ENCODE measurements at regions not wholly inside any gene's neighbourhood (a gene's known extent, or its start where the extent isn't known, plus 50 kb on each side); places are given as distances from the start of the nearest gene placed in this dataset.

GRCh38 chr20:47868744-47869143 is 83.5 kb upstream of the SULF2 start:
- 92 to 93% methylated on average over 14 of the region's 14 CpGs for WGBS, 2 donors
- intact Hi-C loops (cut with DNase I) = no loop called here

GRCh38 chr20:47868236-47868635 is 83.0 kb upstream of the SULF2 start:
- Histone ChIP-seq H3K27ac (ENCODE audit: low read depth in 1 of 2, low read length in 2 of 2) (no peak overlapping the region), H3K27me3 (ENCODE audit: control insufficient read depth in 1 of 2, insufficient read depth in 2 of 2, low read length in 1 of 2) (peaks cover 0 to 3% of the 10 kb centered on the region in 2 donors), H3K9me3 (ENCODE audit: control insufficient read depth, low read length) (no peaks in the 10 kb centered on the region), H3K4me3 (ENCODE audit: low read length in 2 of 2) (no peak overlapping the region), H3K4me1 (ENCODE audit: control insufficient read depth in 1 of 2, insufficient read depth in 2 of 2, low read length in 2 of 2) (no peaks in the 10 kb centered on the region), H3K36me3 (ENCODE audit: control insufficient read depth in 1 of 2, insufficient read depth in 2 of 2, low read length in 1 of 2) (no peaks in the 10 kb centered on the region)
- DNase-seq (no peak), ATAC-seq (ENCODE audit: low FRiP score) (no peak)
- 89 to 91% methylated on average over 11 of the region's 11 CpGs for WGBS, 2 donors
- intact Hi-C loops (cut with DNase I) = no loop called here

More at GRCh38 chr20:47868744-47869143, 83.5 kb upstream of the SULF2 start:
- no peak overlapping the region for H3K4me3 ChIP-seq (ENCODE audit: low read length in 2 of 2)
- peaks cover 0 to 3% of the 10 kb centered on the region in 2 donors for H3K27me3 ChIP-seq (ENCODE audit: control insufficient read depth in 1 of 2, insufficient read depth in 2 of 2, low read length in 1 of 2)
- ATAC-seq (ENCODE audit: low FRiP score) (no peak), DNase-seq (no peak)
- no peaks in the 10 kb centered on the region for H3K4me1 ChIP-seq (ENCODE audit: control insufficient read depth in 1 of 2, insufficient read depth in 2 of 2, low read length in 2 of 2)
- H3K36me3 ChIP-seq (ENCODE audit: control insufficient read depth in 1 of 2, insufficient read depth in 2 of 2, low read length in 1 of 2) = no peaks in the 10 kb centered on the region
- no peak overlapping the region for H3K27ac ChIP-seq (ENCODE audit: low read depth in 1 of 2, low read length in 2 of 2)
- no peaks in the 10 kb centered on the region for H3K9me3 ChIP-seq (ENCODE audit: control insufficient read depth, low read length)

- intact Hi-C loops (cut with DNase I) = no loop called here
- no peak overlapping the region for H3K27ac ChIP-seq (ENCODE audit: low read depth in 1 of 2, low read length in 2 of 2)
- no peak for ATAC-seq (ENCODE audit: low FRiP score)
- peaks cover 0 to 3% of the 10 kb centered on the region in 2 donors for H3K27me3 ChIP-seq (ENCODE audit: control insufficient read depth in 1 of 2, insufficient read depth in 2 of 2, low read length in 1 of 2)
- no peak for DNase-seq
- H3K36me3 ChIP-seq (ENCODE audit: control insufficient read depth in 1 of 2, insufficient read depth in 2 of 2, low read length in 1 of 2) = no peaks in the 10 kb centered on the region
- H3K9me3 ChIP-seq (ENCODE audit: control insufficient read depth, low read length) = no peaks in the 10 kb centered on the region
- 92% methylated on average over 15 of the region's 15 CpGs for WGBS, 2 donors
- H3K4me1 ChIP-seq (ENCODE audit: control insufficient read depth in 1 of 2, insufficient read depth in 2 of 2, low read length in 2 of 2) = no peaks in the 10 kb centered on the region
- no peak overlapping the region for H3K4me3 ChIP-seq (ENCODE audit: low read length in 2 of 2)
These were observed 82.5 kb upstream of the SULF2 start for GRCh38 chr20:47867831-47868230.

- no peaks in the 10 kb centered on the region for H3K4me1 ChIP-seq (ENCODE audit: control insufficient read depth in 1 of 2, insufficient read depth in 2 of 2, low read length in 2 of 2)
- H3K27ac ChIP-seq (ENCODE audit: low read depth in 1 of 2, low read length in 2 of 2) = no peak overlapping the region
- ATAC-seq (ENCODE audit: low FRiP score) (no peak), DNase-seq (no peak)
- H3K36me3 ChIP-seq (ENCODE audit: control insufficient read depth in 1 of 2, insufficient read depth in 2 of 2, low read length in 1 of 2) = no peaks in the 10 kb centered on the region
- H3K4me3 ChIP-seq (ENCODE audit: low read length in 2 of 2) = no peak overlapping the region
- intact Hi-C loops (cut with DNase I) = no loop called here
- no peaks in the 10 kb centered on the region for H3K9me3 ChIP-seq (ENCODE audit: control insufficient read depth, low read length)
- peaks cover 0 to 3% of the 10 kb centered on the region in 2 donors for H3K27me3 ChIP-seq (ENCODE audit: control insufficient read depth in 1 of 2, insufficient read depth in 2 of 2, low read length in 1 of 2)
- WGBS, 2 donors = 87 to 89% methylated on average over 10 of the region's 10 CpGs
These were observed 81.2 kb upstream of the SULF2 start for GRCh38 chr20:47866480-47866879.

GRCh38 chr20:47865912-47866311 is 80.6 kb upstream of the SULF2 start:
- WGBS, 2 donors = 81 to 85% methylated on average over 9 of the region's 9 CpGs
- ATAC-seq (ENCODE audit: low FRiP score) = no peak
- H3K4me1 ChIP-seq (ENCODE audit: control insufficient read depth in 1 of 2, insufficient read depth in 2 of 2, low read length in 2 of 2) = no peaks in the 10 kb centered on the region

GRCh38 chr20:47865451-47865850 is 80.2 kb upstream of the SULF2 start:
- DNase-seq = no peak
- WGBS, 2 donors = 89 to 90% methylated on average over 5 of the region's 5 CpGs
- no peaks in the 10 kb centered on the region for H3K4me1 ChIP-seq (ENCODE audit: control insufficient read depth in 1 of 2, insufficient read depth in 2 of 2, low read length in 2 of 2)
- intact Hi-C loops (cut with DNase I) = no loop called here
- no peak overlapping the region for H3K4me3 ChIP-seq (ENCODE audit: low read length in 2 of 2)
- no peak for ATAC-seq (ENCODE audit: low FRiP score)
- H3K36me3 ChIP-seq (ENCODE audit: control insufficient read depth in 1 of 2, insufficient read depth in 2 of 2, low read length in 1 of 2) = no peaks in the 10 kb centered on the region
- no peak overlapping the region for H3K27ac ChIP-seq (ENCODE audit: low read depth in 1 of 2, low read length in 2 of 2)
- H3K27me3 ChIP-seq (ENCODE audit: control insufficient read depth in 1 of 2, insufficient read depth in 2 of 2, low read length in 1 of 2) = no peaks in the 10 kb centered on the region
- H3K9me3 ChIP-seq (ENCODE audit: control insufficient read depth, low read length) = no peaks in the 10 kb centered on the region

More at GRCh38 chr20:47865912-47866311, 80.6 kb upstream of the SULF2 start:
- Histone ChIP-seq H3K9me3 (ENCODE audit: control insufficient read depth, low read length) (no peaks in the 10 kb centered on the region), H3K27me3 (ENCODE audit: control insufficient read depth in 1 of 2, insufficient read depth in 2 of 2, low read length in 1 of 2) (peaks cover 0 to 2% of the 10 kb centered on the region in 2 donors), H3K36me3 (ENCODE audit: control insufficient read depth in 1 of 2, insufficient read depth in 2 of 2, low read length in 1 of 2) (no peaks in the 10 kb centered on the region), H3K4me3 (ENCODE audit: low read length in 2 of 2) (no peak overlapping the region), H3K27ac (ENCODE audit: low read depth in 1 of 2, low read length in 2 of 2) (no peak overlapping the region)
- no peak for DNase-seq
- intact Hi-C loops (cut with DNase I) = no loop called here

- no peaks in the 10 kb centered on the region for H3K9me3 ChIP-seq (ENCODE audit: control insufficient read depth, low read length)
- H3K36me3 ChIP-seq (ENCODE audit: control insufficient read depth in 1 of 2, insufficient read depth in 2 of 2, low read length in 1 of 2) = no peaks in the 10 kb centered on the region
- intact Hi-C loops (cut with DNase I) = no loop called here
- ATAC-seq (ENCODE audit: low FRiP score) (no peak), DNase-seq (no peak)
- 71 to 73% methylated on average over 2 of the region's 2 CpGs for WGBS, 2 donors
- H3K4me3 ChIP-seq (ENCODE audit: low read length in 2 of 2) = no peak overlapping the region
- no peaks in the 10 kb centered on the region for H3K27me3 ChIP-seq (ENCODE audit: control insufficient read depth in 1 of 2, insufficient read depth in 2 of 2, low read length in 1 of 2)
- H3K4me1 ChIP-seq (ENCODE audit: control insufficient read depth in 1 of 2, insufficient read depth in 2 of 2, low read length in 2 of 2) = no peaks in the 10 kb centered on the region
- H3K27ac ChIP-seq (ENCODE audit: low read depth in 1 of 2, low read length in 2 of 2) = no peak overlapping the region
These were observed 78.7 kb upstream of the SULF2 start for GRCh38 chr20:47863981-47864380.

GRCh38 chr20:47863315-47863965 is 78.2 kb upstream of the SULF2 start:
- H3K9me3 ChIP-seq (ENCODE audit: control insufficient read depth, low read length) = no peaks in the 10 kb centered on the region
- H3K4me3 ChIP-seq (ENCODE audit: low read length in 2 of 2) = no peak overlapping the region
- 77 to 85% methylated on average over 3 of the region's 3 CpGs for WGBS, 2 donors
- H3K4me1 ChIP-seq (ENCODE audit: control insufficient read depth in 1 of 2, insufficient read depth in 2 of 2, low read length in 2 of 2) = no peaks in the 10 kb centered on the region
- H3K27me3 ChIP-seq (ENCODE audit: control insufficient read depth in 1 of 2, insufficient read depth in 2 of 2, low read length in 1 of 2) = no peaks in the 10 kb centered on the region
- intact Hi-C loops (cut with DNase I) = no loop called here
- ATAC-seq (ENCODE audit: low FRiP score) (no peak), DNase-seq (no peak)
- no peaks in the 10 kb centered on the region for H3K36me3 ChIP-seq (ENCODE audit: control insufficient read depth in 1 of 2, insufficient read depth in 2 of 2, low read length in 1 of 2)
- H3K27ac ChIP-seq (ENCODE audit: low read depth in 1 of 2, low read length in 2 of 2) = no peak overlapping the region

GRCh38 chr20:47862574-47863240 is 77.4 kb upstream of the SULF2 start:
- no peak for ATAC-seq (ENCODE audit: low FRiP score)

More at GRCh38 chr20:47862574-47863240, 77.4 kb upstream of the SULF2 start:
- H3K4me3 ChIP-seq (ENCODE audit: low read length in 2 of 2) = no peak overlapping the region
- intact Hi-C loops (cut with DNase I) = no loop called here
- no peaks in the 10 kb centered on the region for H3K27me3 ChIP-seq (ENCODE audit: control insufficient read depth in 1 of 2, insufficient read depth in 2 of 2, low read length in 1 of 2)
- no peak for DNase-seq
- no peaks in the 10 kb centered on the region for H3K36me3 ChIP-seq (ENCODE audit: control insufficient read depth in 1 of 2, insufficient read depth in 2 of 2, low read length in 1 of 2)
- WGBS, 2 donors = 92 to 93% methylated on average over 4 of the region's 4 CpGs
- no peak overlapping the region for H3K27ac ChIP-seq (ENCODE audit: low read depth in 1 of 2, low read length in 2 of 2)
- no peaks in the 10 kb centered on the region for H3K9me3 ChIP-seq (ENCODE audit: control insufficient read depth, low read length)
- no peaks in the 10 kb centered on the region for H3K4me1 ChIP-seq (ENCODE audit: control insufficient read depth in 1 of 2, insufficient read depth in 2 of 2, low read length in 2 of 2)

Measured in aorta (tissue), 5 donors.